IMR-90 (cell line): ENCODE measurements at regions not wholly inside any gene's neighbourhood (a gene's known extent, or its start where the extent isn't known, plus 50 kb on each side); places are given as distances from the start of the nearest gene placed in this dataset.
A peak's percentile ranks its signal among the peaks of the same experiment; 100 is the strongest.

Experiments
- ATAC-seq: fragments of 200-7000 bp; cut with Tn5 transposase; 2 replicates; pipeline ENCODE4 v1.9.1; 2020; ENCODE audit warnings: low read depth, mild to moderate bottlenecking, moderate library complexity
- BruUV-seq: library from RNA; stranded (reverse); fragments of 400-500 nt; replicated peaks from 2 replicates; lab custom pipeline; 2021; lab: Mats Ljungman, UMichigan
- CTCF ChIA-PET: fragments of 300-600 bp; formaldehyde crosslinking; extraction: SDS; loops from one replicate; lab custom pipeline; 2021; ENCODE audit warnings: antibody characterized with exemption; lab: Yijun Ruan, JAX
- POLR2A ChIA-PET: fragments of 300-600 bp; sonication (Branson Sonifier 250); formaldehyde crosslinking; loops from one replicate; lab custom pipeline; 2022; ENCODE audit warnings: antibody characterized with exemption; ENCODE audit not compliant: unreplicated experiment; lab: Charles Lee
- DNase-seq: peaks from one replicate; pipeline ENCODE4 v3.0.0; 2013
- H2AFZ ChIP-seq: replicated peaks from 2 replicates; pipeline ENCODE3; 2013; ENCODE audit warnings: low read length, mild to moderate bottlenecking; ENCODE audit not compliant: poor library complexity
- H2AK5ac ChIP-seq: 2 replicates; pipeline ENCODE4 v1.6.1; 2013; ENCODE audit warnings: low read depth, low read length, inconsistent platforms
- H2AK9ac ChIP-seq: replicated peaks from 2 replicates; pipeline ENCODE3; 2013; ENCODE audit warnings: mild to moderate bottlenecking, low read depth, low read length, moderate library complexity; ENCODE audit not compliant: poor library complexity
- H2BK120ac ChIP-seq: 2 replicates; pipeline ENCODE4 v1.6.1; 2013; ENCODE audit warnings: low read depth, low read length, inconsistent platforms
- H2BK15ac ChIP-seq: 3 replicates; pipeline ENCODE4 v1.6.1; 2013; ENCODE audit warnings: low read depth, low read length, inconsistent platforms
- H2BK20ac ChIP-seq: 2 replicates; pipeline ENCODE4 v1.6.1; 2013; ENCODE audit warnings: low read depth, mild to moderate bottlenecking, inconsistent platforms, low read length, moderate library complexity
- H2BK5ac ChIP-seq: 2 replicates; pipeline ENCODE4 v1.6.1; 2013; ENCODE audit warnings: mild to moderate bottlenecking, low read depth, low read length, inconsistent platforms; ENCODE audit not compliant: poor library complexity, severe bottlenecking
- H3K14ac ChIP-seq: replicated peaks from 2 replicates; pipeline ENCODE4 v1.6.1; 2013; ENCODE audit warnings: low read depth, low read length, inconsistent platforms
- H3K18ac ChIP-seq: 2 replicates; pipeline ENCODE4 v1.6.1; 2013; ENCODE audit warnings: low read depth, low read length, control low read depth
- H3K23ac ChIP-seq: 2 replicates; pipeline ENCODE4 v1.6.1; 2013; ENCODE audit warnings: low read depth, low read length, inconsistent platforms
- H3K27ac ChIP-seq: 2 replicates; pipeline ENCODE4 v1.5.1; 2013; ENCODE audit warnings: mild to moderate bottlenecking, control low read depth, low read length; ENCODE audit not compliant: insufficient read depth
- H3K27me3 ChIP-seq: 2 replicates; pipeline ENCODE4 v1.6.1; 2013; ENCODE audit warnings: low read length; ENCODE audit not compliant: control insufficient read depth, insufficient read depth
- H3K36me3 ChIP-seq: 2 replicates; pipeline ENCODE4 v1.6.1; 2013; ENCODE audit warnings: low read length, mixed read lengths; ENCODE audit not compliant: control insufficient read depth, insufficient read depth
- H3K4ac ChIP-seq: 2 replicates; pipeline ENCODE4 v1.6.1; 2013; ENCODE audit warnings: low read depth, low read length, inconsistent platforms
- H3K4me1 ChIP-seq: 2 replicates; pipeline ENCODE4 v1.6.1; 2013; ENCODE audit warnings: low read length, mixed read lengths; ENCODE audit not compliant: control insufficient read depth, insufficient read depth
- H3K4me2 ChIP-seq: 2 replicates; pipeline ENCODE4 v1.6.1; 2013; ENCODE audit warnings: low read depth, mild to moderate bottlenecking, control low read depth, low read length, moderate library complexity
- H3K4me3 ChIP-seq: 2 replicates; pipeline ENCODE4 v1.5.1; 2013; ENCODE audit warnings: low read depth, mild to moderate bottlenecking, control low read depth, low read length, moderate library complexity; ENCODE audit not compliant: insufficient read depth
- H3K56ac ChIP-seq: 2 replicates; pipeline ENCODE4 v1.6.1; 2013; ENCODE audit warnings: low read length, inconsistent platforms; ENCODE audit not compliant: insufficient read depth; ENCODE audit errors: extremely low read depth
- H3K79me1 ChIP-seq, 2 experiments: 2 replicates each; pipeline ENCODE4 v1.6.1; 2013; ENCODE audit warnings: low read length in 2 of 2, inconsistent platforms in 1 of 2, low read depth in 1 of 2
- H3K9ac ChIP-seq: 2 replicates; pipeline ENCODE4 v1.6.1; 2013; ENCODE audit warnings: low read depth, low read length, control low read depth
- H3K9me1 ChIP-seq: 2 replicates; pipeline ENCODE4 v1.6.1; 2013; ENCODE audit warnings: low read length, inconsistent platforms; ENCODE audit not compliant: insufficient read depth
- H3K9me3 ChIP-seq: 2 replicates; pipeline ENCODE4 v1.6.1; 2013; ENCODE audit warnings: low read length; ENCODE audit not compliant: control insufficient read depth, insufficient read depth
- H4K20me1 ChIP-seq: 2 replicates; pipeline ENCODE4 v1.6.1; 2013; ENCODE audit warnings: low read length, inconsistent platforms; ENCODE audit not compliant: insufficient read depth
- H4K5ac ChIP-seq: 2 replicates; pipeline ENCODE4 v1.6.1; 2013; ENCODE audit warnings: mild to moderate bottlenecking, low read depth, low read length, control low read depth
- H4K8ac ChIP-seq, 2 experiments: 2 replicates each; pipeline ENCODE4 v1.6.1; 2013; ENCODE audit warnings: low read depth in 2 of 2, low read length in 2 of 2, control low read depth in 1 of 2, inconsistent platforms in 1 of 2
- H4K91ac ChIP-seq: 2 replicates; pipeline ENCODE4 v1.6.1; 2013; ENCODE audit warnings: low read depth, low read length, inconsistent platforms; ENCODE audit not compliant: insufficient read depth
- CEBPB ChIP-seq: IDR thresholded peaks from 2 replicates; pipeline ENCODE4 v1.6.1; 2012; ENCODE audit warnings: low read depth, low read length, improper control_type of control experiment
- FOS ChIP-seq: fragments of 150-350 bp; IDR thresholded peaks from 2 replicates; pipeline ENCODE4 v1.6.1; 2016; ENCODE audit warnings: low read depth, low read length
- RAD21 ChIP-seq: IDR thresholded peaks from 2 replicates; pipeline ENCODE4 v1.6.1; 2012; ENCODE audit warnings: low read length, improper control_type of control experiment
- WGBS, 2 experiments: methylation state at CpG; one replicate each; pipeline versions ENCODE4 v1.1.5 to v1.1.7; 2013; ENCODE audit warnings: missing lambda C conversion rate in 2 of 2; ENCODE audit not compliant: insufficient read length in 1 of 2; ENCODE audit errors: extremely low coverage in 2 of 2; 5-methylcytosine and 5-hydroxymethylcytosine counted together
- dilution Hi-C: fragments of 300-500 bp; cut with HindIII; formaldehyde crosslinking; loops from one replicate; pipeline ENCODE4 v1.14.3; 2018; ENCODE audit warnings: low sequenced_read_pairs; ENCODE audit not compliant: unreplicated experiment
- in situ Hi-C: fragments of 300-500 bp; cut with MboI; formaldehyde crosslinking; loops from 3 replicates; pipeline ENCODE4 v1.14.3; 2019; ENCODE audit warnings: low sequenced_read_pairs, inconsistent platforms, mixed read lengths
- intact Hi-C: fragments of 100-400 bp; cut with micrococcal nuclease; formaldehyde crosslinking; loops from 2 replicates; pipeline ENCODE4 v1.10.0; 2022
- TF ChIP-seq, protein P1 (sequence below): fragments of 150-350 bp; IDR thresholded peaks from 2 replicates; pipeline ENCODE4 v1.6.1; 2017; ENCODE audit warnings: mild to moderate bottlenecking, antibody characterized with exemption, low read length, low read depth
- TF ChIP-seq, protein P2 (sequence below): fragments of 150-350 bp; IDR thresholded peaks from 2 replicates; pipeline ENCODE4 v1.6.1; 2016; ENCODE audit warnings: low read depth, mild to moderate bottlenecking, low read length, moderate library complexity, borderline replicate concordance
- TF ChIP-seq, protein P3 (sequence below): conservative IDR thresholded peaks from 2 replicates; pipeline ENCODE4 v1.5.1; 2012; ENCODE audit warnings: mild to moderate bottlenecking, low read depth, low read length, improper control_type of control experiment

- peaks cover 3% of the 10 kb centered on the region; the same call in 1 of the 2 replicates for H3K9me1 ChIP-seq
- no peak overlapping the region for H2AFZ ChIP-seq
- TF ChIP-seq FOS (no peak), RAD21 (no peak), CEBPB (no peak)
- TF ChIP-seq, protein P1, sequence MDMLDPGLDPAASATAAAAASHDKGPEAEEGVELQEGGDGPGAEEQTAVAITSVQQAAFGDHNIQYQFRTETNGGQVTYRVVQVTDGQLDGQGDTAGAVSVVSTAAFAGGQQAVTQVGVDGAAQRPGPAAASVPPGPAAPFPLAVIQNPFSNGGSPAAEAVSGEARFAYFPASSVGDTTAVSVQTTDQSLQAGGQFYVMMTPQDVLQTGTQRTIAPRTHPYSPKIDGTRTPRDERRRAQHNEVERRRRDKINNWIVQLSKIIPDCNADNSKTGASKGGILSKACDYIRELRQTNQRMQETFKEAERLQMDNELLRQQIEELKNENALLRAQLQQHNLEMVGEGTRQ: no peak
- TF ChIP-seq, protein P2, sequence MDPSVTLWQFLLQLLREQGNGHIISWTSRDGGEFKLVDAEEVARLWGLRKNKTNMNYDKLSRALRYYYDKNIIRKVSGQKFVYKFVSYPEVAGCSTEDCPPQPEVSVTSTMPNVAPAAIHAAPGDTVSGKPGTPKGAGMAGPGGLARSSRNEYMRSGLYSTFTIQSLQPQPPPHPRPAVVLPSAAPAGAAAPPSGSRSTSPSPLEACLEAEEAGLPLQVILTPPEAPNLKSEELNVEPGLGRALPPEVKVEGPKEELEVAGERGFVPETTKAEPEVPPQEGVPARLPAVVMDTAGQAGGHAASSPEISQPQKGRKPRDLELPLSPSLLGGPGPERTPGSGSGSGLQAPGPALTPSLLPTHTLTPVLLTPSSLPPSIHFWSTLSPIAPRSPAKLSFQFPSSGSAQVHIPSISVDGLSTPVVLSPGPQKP: no peak
- TF ChIP-seq, protein P3, sequence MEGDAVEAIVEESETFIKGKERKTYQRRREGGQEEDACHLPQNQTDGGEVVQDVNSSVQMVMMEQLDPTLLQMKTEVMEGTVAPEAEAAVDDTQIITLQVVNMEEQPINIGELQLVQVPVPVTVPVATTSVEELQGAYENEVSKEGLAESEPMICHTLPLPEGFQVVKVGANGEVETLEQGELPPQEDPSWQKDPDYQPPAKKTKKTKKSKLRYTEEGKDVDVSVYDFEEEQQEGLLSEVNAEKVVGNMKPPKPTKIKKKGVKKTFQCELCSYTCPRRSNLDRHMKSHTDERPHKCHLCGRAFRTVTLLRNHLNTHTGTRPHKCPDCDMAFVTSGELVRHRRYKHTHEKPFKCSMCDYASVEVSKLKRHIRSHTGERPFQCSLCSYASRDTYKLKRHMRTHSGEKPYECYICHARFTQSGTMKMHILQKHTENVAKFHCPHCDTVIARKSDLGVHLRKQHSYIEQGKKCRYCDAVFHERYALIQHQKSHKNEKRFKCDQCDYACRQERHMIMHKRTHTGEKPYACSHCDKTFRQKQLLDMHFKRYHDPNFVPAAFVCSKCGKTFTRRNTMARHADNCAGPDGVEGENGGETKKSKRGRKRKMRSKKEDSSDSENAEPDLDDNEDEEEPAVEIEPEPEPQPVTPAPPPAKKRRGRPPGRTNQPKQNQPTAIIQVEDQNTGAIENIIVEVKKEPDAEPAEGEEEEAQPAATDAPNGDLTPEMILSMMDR: no peak
- no peak overlapping the region for H3K4me2 ChIP-seq
- ATAC-seq (no peak), DNase-seq (peak; percentile 25)
- no peaks in the 10 kb centered on the region for H3K9me3 ChIP-seq
- H3K27me3 ChIP-seq: no peaks in the 10 kb centered on the region
- dilution Hi-C loops: no loop called here
- BruUV-seq: no TSS peak
- no peak overlapping the region for H4K91ac ChIP-seq
- no peak overlapping the region for H2BK5ac ChIP-seq
- H4K5ac ChIP-seq: no peak overlapping the region
- no peak overlapping the region for H3K27ac ChIP-seq
- H4K20me1 ChIP-seq: no peaks in the 10 kb centered on the region
- H3K23ac ChIP-seq: no peak overlapping the region
- H4K8ac ChIP-seq: no peak overlapping the region
- no peak overlapping the region for H3K18ac ChIP-seq
- no peak overlapping the region for H2AK5ac ChIP-seq
- H3K4me3 ChIP-seq: no peak overlapping the region
- CTCF ChIA-PET: interaction anchor here (2.1 kb wide), 1 partner anchor 14 kb away, joined by 5 read pairs; no protein-coding TSS in a partner anchor
- WGBS, 2 experiments: no CpG with 5 or more reads among the region's 3 CpGs
- H3K9ac ChIP-seq: no peak overlapping the region
- POLR2A ChIA-PET: no interaction called here
- H3K36me3 ChIP-seq: no peaks in the 10 kb centered on the region
- in situ Hi-C loops: no loop called here
- no peak overlapping the region for H2AK9ac ChIP-seq
- no peaks in the 10 kb centered on the region for H3K4me1 ChIP-seq
- no peak overlapping the region for H2BK120ac ChIP-seq
- no peak overlapping the region for H3K56ac ChIP-seq
- intact Hi-C loops: no loop called here
- no peak overlapping the region for H2BK15ac ChIP-seq
- H3K79me1 ChIP-seq: no peaks in the 10 kb centered on the region
- H3K4ac ChIP-seq: no peak overlapping the region
- H3K14ac ChIP-seq: no peak overlapping the region
- H2BK20ac ChIP-seq: no peak overlapping the region
Measured at GRCh38 chr3:117281371-117281770, 571.8 kb downstream of the TUSC7 start.
